Suprapubic skin (tissue), 4 donors: ENCODE measurements at regions not wholly inside any gene's neighbourhood (a gene's known extent, or its start where the extent isn't known, plus 50 kb on each side); places are given as distances from the start of the nearest gene placed in this dataset.

Experiments used
- DNase-seq, 2 donors: peaks; one replicate each; pipeline ENCODE4 v3.0.0-alpha.2; 2019; ENCODE audit warnings: low spot score in 2 of 2
- H3K27ac ChIP-seq: fragments of 200-600 bp; sonication (generic); one replicate; pipeline ENCODE4 v1.5.1; 2019
- H3K27me3 ChIP-seq: fragments of 200-600 bp; sonication (generic); one replicate; pipeline ENCODE4 v1.5.1; 2019
- H3K36me3 ChIP-seq: fragments of 200-600 bp; sonication (generic); one replicate; pipeline ENCODE4 v1.5.1; 2019
- H3K4me1 ChIP-seq: fragments of 200-600 bp; sonication (generic); one replicate; pipeline ENCODE4 v1.5.1; 2019
- H3K4me3 ChIP-seq: fragments of 200-600 bp; sonication (generic); one replicate; pipeline ENCODE4 v1.5.1; 2019; ENCODE audit warnings: mild to moderate bottlenecking
- H3K9me3 ChIP-seq: fragments of 200-600 bp; sonication (generic); one replicate; pipeline ENCODE4 v1.5.1; 2019
- CTCF ChIP-seq, 2 donors: fragments of 200-600 bp in 1 of 2; fragments of 450-650 bp in 1 of 2; sonication (generic) in 1 of 2; IDR thresholded peaks; one replicate each; pipeline ENCODE4 v1.5.1; 2016 to 2019; ENCODE audit warnings: antibody characterized with exemption in 2 of 2, mild to moderate bottlenecking in 1 of 2, moderate library complexity in 1 of 2
- EP300 ChIP-seq: sonication (generic); formaldehyde crosslinking; IDR thresholded peaks from one replicate; pipeline ENCODE4 v1.6.1; 2017; ENCODE audit warnings: antibody characterized with exemption
- POLR2A ChIP-seq, 2 donors: fragments of 450-650 bp; IDR thresholded peaks; one replicate each; pipeline ENCODE4 v1.6.1; 2017; ENCODE audit warnings: antibody characterized with exemption in 2 of 2, mild to moderate bottlenecking in 2 of 2, moderate library complexity in 2 of 2
- POLR2AphosphoS5 ChIP-seq, 3 donors: sonication (generic); formaldehyde crosslinking; IDR thresholded peaks; one replicate each; pipeline ENCODE4 v1.6.1; 2017; ENCODE audit warnings: antibody characterized with exemption in 3 of 3
- WGBS: methylation state at CpG from one replicate; pipeline ENCODE4 v1.1.5; 2018; 5-methylcytosine and 5-hydroxymethylcytosine counted together

- DNase-seq = no peak
- TF ChIP-seq EP300 (no peak), POLR2A (IDR thresholded peaks at IDR 0.05) (no peak), CTCF (IDR thresholded peaks at IDR 0.05) (no peak), POLR2AphosphoS5 (IDR thresholded peaks at IDR 0.05) (no peak)
- H3K4me1 ChIP-seq = peaks cover 9% of the 10 kb centered on the region
- no peak overlapping the region for H3K27ac ChIP-seq
- peaks cover 95% of the 10 kb centered on the region for H3K27me3 ChIP-seq
- no peaks in the 10 kb centered on the region for H3K36me3 ChIP-seq
- 85% methylated on average over 8 of the region's 20 CpGs for WGBS
- H3K9me3 ChIP-seq = no peaks in the 10 kb centered on the region
- no peak overlapping the region for H3K4me3 ChIP-seq
Measured at GRCh38 chr17:79398441-79398840, 212.4 kb downstream of the RBFOX3 start.

DNA sequence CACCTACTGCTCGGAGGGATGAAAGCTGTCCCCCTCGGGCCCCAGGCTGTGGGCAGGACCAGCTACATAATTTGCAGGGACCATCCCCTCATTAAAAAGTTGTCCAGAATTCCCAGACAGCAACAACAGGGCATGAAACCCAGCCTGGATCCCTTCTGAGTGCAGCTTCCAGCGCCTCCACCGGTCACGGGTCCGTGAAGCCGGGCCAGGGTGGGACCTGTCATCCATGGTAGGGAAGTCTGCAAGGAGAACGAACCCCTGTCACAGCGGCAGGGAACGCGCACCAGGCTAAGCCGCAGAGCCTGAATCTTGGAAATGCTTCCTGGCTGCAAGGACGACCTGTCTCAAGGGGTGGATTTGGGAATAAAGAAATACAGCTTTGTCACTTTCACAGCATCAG lies 214.2 kb downstream of the RBFOX3 start:
- H3K9me3 ChIP-seq = no peaks in the 10 kb centered on the region

GRCh38 chr17:79395545-79395944 lies 215.3 kb downstream of the RBFOX3 start:
- Histone ChIP-seq H3K4me1 (peaks cover 5% of the 10 kb centered on the region), H3K4me3 (no peak overlapping the region), H3K27me3 (peaks cover 100% of the 10 kb centered on the region), H3K27ac (no peak overlapping the region), H3K36me3 (no peaks in the 10 kb centered on the region), H3K9me3 (no peaks in the 10 kb centered on the region)
- DNase-seq = no peak
- TF ChIP-seq CTCF (IDR thresholded peaks at IDR 0.05) (no peak), POLR2AphosphoS5 (IDR thresholded peaks at IDR 0.05) (no peak), EP300 (no peak), POLR2A (IDR thresholded peaks at IDR 0.05) (no peak)
- 64% methylated on average over 9 of the region's 13 CpGs for WGBS

More for the DNA sequence above, 214.2 kb downstream of the RBFOX3 start:
- Histone ChIP-seq H3K36me3 (no peaks in the 10 kb centered on the region), H3K4me3 (no peak overlapping the region), H3K4me1 (peaks cover 12% of the 10 kb centered on the region), H3K27me3 (peaks cover 95% of the 10 kb centered on the region), H3K27ac (no peak overlapping the region)
- TF ChIP-seq POLR2AphosphoS5 (IDR thresholded peaks at IDR 0.05) (no peak), CTCF (IDR thresholded peaks at IDR 0.05) (no peak), POLR2A (IDR thresholded peaks at IDR 0.05) (no peak), EP300 (no peak)
- WGBS = 71% methylated on average over 6 of the region's 13 CpGs
- no peak for DNase-seq

- Histone ChIP-seq H3K4me1 (peaks cover 5% of the 10 kb centered on the region), H3K27me3 (peaks cover 100% of the 10 kb centered on the region), H3K4me3 (no peak overlapping the region), H3K27ac (no peak overlapping the region), H3K9me3 (no peaks in the 10 kb centered on the region), H3K36me3 (no peaks in the 10 kb centered on the region)
- 36% methylated on average over 6 of the region's 10 CpGs for WGBS
- TF ChIP-seq POLR2AphosphoS5 (IDR thresholded peaks at IDR 0.05) (no peak), POLR2A (IDR thresholded peaks at IDR 0.05) (no peak), CTCF (IDR thresholded peaks at IDR 0.05) (no peak), EP300 (no peak)
- DNase-seq = no peak
Measured at GRCh38 chr17:79395066-79395465, 215.8 kb downstream of the RBFOX3 start.

DNA sequence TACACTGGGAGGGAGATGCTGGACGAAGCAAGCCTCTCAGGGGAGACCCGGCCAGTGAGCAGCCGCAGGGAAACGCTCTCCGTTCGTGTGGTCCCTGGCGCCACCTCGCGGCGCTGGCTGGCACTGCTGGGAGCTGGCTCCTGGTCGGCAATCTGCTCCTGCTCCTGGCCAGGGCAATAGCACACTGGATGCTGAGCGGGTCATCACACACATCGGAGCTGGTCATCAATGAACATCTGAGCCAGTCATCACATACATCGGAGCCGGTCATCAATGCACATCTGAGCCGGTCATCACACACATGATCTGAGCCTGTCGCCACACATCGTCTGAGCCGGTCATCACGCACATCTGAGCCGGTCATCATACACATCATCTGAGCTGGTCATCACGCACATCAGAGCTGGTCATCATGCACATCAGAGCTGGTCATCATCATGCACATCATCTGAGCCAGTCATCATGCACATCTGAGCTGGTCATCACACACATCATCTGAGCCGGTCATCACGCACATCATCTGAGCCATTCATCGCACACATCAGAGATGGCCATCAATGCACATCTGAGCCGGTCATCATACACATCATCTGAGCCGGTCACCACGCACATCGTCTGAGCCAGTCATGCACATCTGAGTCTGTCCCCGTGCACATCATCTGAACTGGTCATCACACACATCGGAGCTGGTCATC lies 217.3 kb downstream of the RBFOX3 start:
- Histone ChIP-seq H3K4me1 (peaks cover 5% of the 10 kb centered on the region), H3K36me3 (no peaks in the 10 kb centered on the region), H3K9me3 (no peaks in the 10 kb centered on the region), H3K27ac (no peak overlapping the region), H3K27me3 (peaks cover 100% of the 10 kb centered on the region), H3K4me3 (no peak overlapping the region)
- DNase-seq = peak; percentile 74 to 87
- TF ChIP-seq EP300 = no peak
- peak; percentile 78 to 97 for TF ChIP-seq CTCF (IDR thresholded peaks at IDR 0.05)
- WGBS = 43% methylated on average over 30 of the region's 31 CpGs
